ENCODE measurements at regions not wholly inside any gene's neighbourhood (a gene's known extent, or its start where the extent isn't known, plus 50 kb on each side); places are given as distances from the start of the nearest gene placed in this dataset.

DNA sequence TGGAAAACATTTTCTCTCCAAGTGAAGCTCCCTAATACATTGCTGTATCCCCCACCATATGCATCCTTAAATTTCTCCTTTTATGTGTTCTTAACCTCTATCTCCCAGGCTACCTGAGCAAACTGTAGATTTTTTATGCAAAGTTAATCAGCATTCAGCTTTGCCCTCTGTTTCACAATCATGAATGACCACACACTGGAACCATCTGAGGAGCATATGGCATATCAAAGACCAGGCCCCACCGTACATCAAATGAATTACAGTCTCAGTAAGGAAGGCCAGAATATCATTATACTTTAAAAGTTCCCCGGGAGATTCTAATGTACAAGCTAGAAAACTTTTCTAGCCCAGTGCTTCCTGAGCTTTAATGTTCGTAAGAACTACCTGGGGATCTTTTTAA, 115.5 kb upstream of the NECTIN3 start:
- CTCF ChIA-PET, result no interaction called here
- intact Hi-C loops (cut with micrococcal nuclease; ENCODE audit: unreplicated experiment) (no loop called here), in situ Hi-C loops (cut with MboI) (no loop called here)
- Histone ChIP-seq H3K27ac (ENCODE audit: control insufficient read depth, insufficient read depth) (no peak overlapping the region), H3K27me3 (replicated peaks in 1 of 2; ENCODE audit: control insufficient read depth in 2 of 2, insufficient read depth in 2 of 2, low read length in 1 of 2) (no peaks in the 10 kb centered on the region), H2AFZ (ENCODE audit: control insufficient read depth, low read depth, low read length) (no peak overlapping the region), H3K9ac (ENCODE audit: control insufficient read depth, insufficient read depth, low read length) (no peak overlapping the region), H3K79me2 (ENCODE audit: control insufficient read depth, insufficient read depth, low read length) (no peaks in the 10 kb centered on the region), H3K36me3 (ENCODE audit: control insufficient read depth in 2 of 2, insufficient read depth in 2 of 2, low read length in 1 of 2) (no peaks in the 10 kb centered on the region), H3K4me3 (no peak overlapping the region), H3K4me2 (ENCODE audit: control insufficient read depth, insufficient read depth) (no peak overlapping the region), H3K4me1 (ENCODE audit: control insufficient read depth, insufficient read depth, low read length) (no peaks in the 10 kb centered on the region), H4K20me1 (ENCODE audit: control insufficient read depth, insufficient read depth) (no peaks in the 10 kb centered on the region), H3K9me3 (replicated peaks; ENCODE audit: control insufficient read depth, insufficient read depth, low read length) (no peaks in the 10 kb centered on the region)
- POLR2A ChIA-PET, result no interaction called here
- FAIRE-seq (no peak), DNase-seq (ENCODE audit: low read depth, low spot score) (no peak), ATAC-seq (no peak)
- WGBS (ENCODE audit: insufficient coverage, insufficient replicate concordance, low lambda C conversion rate, missing lambda C conversion rate), result 9% methylated on average over 3 of the region's 3 CpGs
- RAD21 ChIA-PET (ENCODE audit: unreplicated experiment), result no interaction called here
- SMC1A ChIA-PET (ENCODE audit: uncharacterized antibody, unreplicated experiment), result interaction anchor here (0.7 to 1.3 kb wide), 2 partner anchors 16 to 18 kb away, joined by 3 read pairs; no protein-coding TSS in a partner anchor
- BruUV-seq (replicated peaks), result no TSS peak
- no peak for TF ChIP-seq YY1 (IDR thresholded peaks at IDR 0.05; ENCODE audit: low read depth, low read length)
- TF ChIP-seq RAD51 (IDR thresholded peaks at IDR 0.05), result no peak
- TF ChIP-seq, protein P1, sequence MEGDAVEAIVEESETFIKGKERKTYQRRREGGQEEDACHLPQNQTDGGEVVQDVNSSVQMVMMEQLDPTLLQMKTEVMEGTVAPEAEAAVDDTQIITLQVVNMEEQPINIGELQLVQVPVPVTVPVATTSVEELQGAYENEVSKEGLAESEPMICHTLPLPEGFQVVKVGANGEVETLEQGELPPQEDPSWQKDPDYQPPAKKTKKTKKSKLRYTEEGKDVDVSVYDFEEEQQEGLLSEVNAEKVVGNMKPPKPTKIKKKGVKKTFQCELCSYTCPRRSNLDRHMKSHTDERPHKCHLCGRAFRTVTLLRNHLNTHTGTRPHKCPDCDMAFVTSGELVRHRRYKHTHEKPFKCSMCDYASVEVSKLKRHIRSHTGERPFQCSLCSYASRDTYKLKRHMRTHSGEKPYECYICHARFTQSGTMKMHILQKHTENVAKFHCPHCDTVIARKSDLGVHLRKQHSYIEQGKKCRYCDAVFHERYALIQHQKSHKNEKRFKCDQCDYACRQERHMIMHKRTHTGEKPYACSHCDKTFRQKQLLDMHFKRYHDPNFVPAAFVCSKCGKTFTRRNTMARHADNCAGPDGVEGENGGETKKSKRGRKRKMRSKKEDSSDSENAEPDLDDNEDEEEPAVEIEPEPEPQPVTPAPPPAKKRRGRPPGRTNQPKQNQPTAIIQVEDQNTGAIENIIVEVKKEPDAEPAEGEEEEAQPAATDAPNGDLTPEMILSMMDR (IDR thresholded peaks at IDR 0.05 in 2 of 3, conservative IDR thresholded peaks at IDR 0.05 in 1 of 3; ENCODE audit: control insufficient read depth in 2 of 3, extremely low read depth in 1 of 3, insufficient read depth in 1 of 3, low read depth in 3 of 3, low read length in 3 of 3), result no peak
- TF ChIP-seq REST (IDR thresholded peaks at IDR 0.05; ENCODE audit: low read depth, low read length), result no peak
- TF ChIP-seq ZBTB40 (IDR thresholded peaks at IDR 0.05; ENCODE audit: borderline replicate concordance), result no peak
- TF ChIP-seq HCFC1 (IDR thresholded peaks at IDR 0.05; ENCODE audit: low read length), result no peak

All from GM12878 (cell line).